ENCODE measurements at regions not wholly inside any gene's neighbourhood (a gene's known extent, or its start where the extent isn't known, plus 50 kb on each side); places are given as distances from the start of the nearest gene placed in this dataset.

DNA sequence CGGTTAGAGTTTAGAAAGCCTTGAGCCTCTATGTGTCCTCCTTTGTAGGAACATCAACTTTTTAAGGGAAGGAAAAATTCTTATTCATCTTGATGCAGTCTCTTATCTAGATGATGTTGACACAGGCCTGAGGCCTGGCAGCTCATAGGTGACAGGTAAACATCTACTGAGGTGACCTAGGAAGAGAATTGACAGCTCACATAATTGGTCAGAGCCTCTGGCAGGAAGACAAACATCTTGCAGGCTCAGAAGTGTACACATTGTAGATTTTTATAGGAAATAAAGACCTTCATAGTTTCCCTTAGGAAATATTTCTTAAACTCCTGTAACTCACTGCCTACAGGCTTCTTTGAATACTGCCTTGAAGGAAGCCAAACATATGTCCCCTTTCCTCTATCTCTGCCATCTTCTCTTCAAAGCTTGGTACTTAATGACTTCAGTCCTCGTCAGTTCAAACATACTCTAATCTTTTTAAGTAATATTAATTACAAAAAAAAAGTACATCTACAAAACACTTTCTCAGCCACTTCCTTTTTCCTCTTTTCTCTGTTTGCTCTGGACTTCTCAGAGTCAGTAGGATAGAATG lies 341.3 kb downstream of the TBL1XR1 start:
- H3K27ac ChIP-seq (ENCODE audit: low read depth, low read length, poor library complexity, severe bottlenecking), result no peak overlapping the region
- CTCF ChIA-PET, result no interaction called here
- no peak for DNase-seq (ENCODE audit: low spot score)
- POLR2A ChIA-PET (ENCODE audit: low non-redundant PET), result interaction anchor here (0.6 kb wide), 1 partner anchor 276 kb away, joined by 9 read pairs; no protein-coding TSS in a partner anchor
- no peaks in the 10 kb centered on the region for H3K36me3 ChIP-seq (ENCODE audit: insufficient read depth, low read length, poor library complexity, severe bottlenecking)
- H3K27me3 ChIP-seq (replicated peaks; ENCODE audit: insufficient read depth, low read depth, low read length, poor library complexity), result no peaks in the 10 kb centered on the region
- no peaks in the 10 kb centered on the region for H3K4me1 ChIP-seq (ENCODE audit: insufficient read depth, low read length, poor library complexity, severe bottlenecking)
- no peak for TF ChIP-seq EZH2 (IDR thresholded peaks at IDR 0.05; ENCODE audit: borderline replicate concordance, low read depth, low read length, poor library complexity, severe bottlenecking)
- TF ChIP-seq, protein P1, sequence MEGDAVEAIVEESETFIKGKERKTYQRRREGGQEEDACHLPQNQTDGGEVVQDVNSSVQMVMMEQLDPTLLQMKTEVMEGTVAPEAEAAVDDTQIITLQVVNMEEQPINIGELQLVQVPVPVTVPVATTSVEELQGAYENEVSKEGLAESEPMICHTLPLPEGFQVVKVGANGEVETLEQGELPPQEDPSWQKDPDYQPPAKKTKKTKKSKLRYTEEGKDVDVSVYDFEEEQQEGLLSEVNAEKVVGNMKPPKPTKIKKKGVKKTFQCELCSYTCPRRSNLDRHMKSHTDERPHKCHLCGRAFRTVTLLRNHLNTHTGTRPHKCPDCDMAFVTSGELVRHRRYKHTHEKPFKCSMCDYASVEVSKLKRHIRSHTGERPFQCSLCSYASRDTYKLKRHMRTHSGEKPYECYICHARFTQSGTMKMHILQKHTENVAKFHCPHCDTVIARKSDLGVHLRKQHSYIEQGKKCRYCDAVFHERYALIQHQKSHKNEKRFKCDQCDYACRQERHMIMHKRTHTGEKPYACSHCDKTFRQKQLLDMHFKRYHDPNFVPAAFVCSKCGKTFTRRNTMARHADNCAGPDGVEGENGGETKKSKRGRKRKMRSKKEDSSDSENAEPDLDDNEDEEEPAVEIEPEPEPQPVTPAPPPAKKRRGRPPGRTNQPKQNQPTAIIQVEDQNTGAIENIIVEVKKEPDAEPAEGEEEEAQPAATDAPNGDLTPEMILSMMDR (conservative IDR thresholded peaks at IDR 0.05; ENCODE audit: low read depth, low read length), result no peak
- BruUV-seq (replicated peaks), result no TSS peak
- H3K4me3 ChIP-seq (ENCODE audit: low read depth, low read length, poor library complexity, severe bottlenecking), result no peak overlapping the region
- intact Hi-C loops (cut with micrococcal nuclease; ENCODE audit: unreplicated experiment), result no loop called here
- no peaks in the 10 kb centered on the region for H3K9me3 ChIP-seq (ENCODE audit: low read depth, low read length, poor library complexity, severe bottlenecking)

DNA sequence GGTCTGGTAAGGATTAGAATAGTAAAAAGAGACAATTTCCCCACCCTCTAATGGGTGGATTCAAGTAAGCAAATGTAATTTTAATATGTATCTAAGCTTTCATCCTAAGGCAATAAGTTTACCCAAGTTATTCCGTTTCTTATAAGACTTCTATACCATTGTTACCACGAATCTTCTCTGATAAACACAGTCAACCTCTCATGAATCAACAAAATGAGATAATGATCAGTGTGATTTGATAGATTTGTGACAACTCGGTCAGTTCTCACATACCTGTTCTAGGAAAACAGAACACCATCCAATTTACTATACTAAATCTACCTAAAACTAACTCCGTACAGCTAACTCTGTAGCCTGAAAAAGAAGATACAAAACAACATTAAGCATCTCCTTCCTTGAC lies 342.1 kb downstream of the TBL1XR1 start:
- H3K36me3 ChIP-seq (ENCODE audit: insufficient read depth, low read length, poor library complexity, severe bottlenecking), result no peaks in the 10 kb centered on the region
- ChIA-PET CTCF (no interaction called here), POLR2A (ENCODE audit: low non-redundant PET) (interaction anchor here (0.6 kb wide), 1 partner anchor 277 kb away, joined by 9 read pairs; no protein-coding TSS in a partner anchor)
- H3K9me3 ChIP-seq (ENCODE audit: low read depth, low read length, poor library complexity, severe bottlenecking), result no peaks in the 10 kb centered on the region
- no peaks in the 10 kb centered on the region for H3K27me3 ChIP-seq (replicated peaks; ENCODE audit: insufficient read depth, low read depth, low read length, poor library complexity)
- no peaks in the 10 kb centered on the region for H3K4me1 ChIP-seq (ENCODE audit: insufficient read depth, low read length, poor library complexity, severe bottlenecking)
- intact Hi-C loops (cut with micrococcal nuclease; ENCODE audit: unreplicated experiment), result no loop called here
- no peak for DNase-seq (ENCODE audit: low spot score)
- no peak overlapping the region for H3K27ac ChIP-seq (ENCODE audit: low read depth, low read length, poor library complexity, severe bottlenecking)
- no peak overlapping the region for H3K4me3 ChIP-seq (ENCODE audit: low read depth, low read length, poor library complexity, severe bottlenecking)
- BruUV-seq (replicated peaks), result no TSS peak
- TF ChIP-seq, protein P1 (conservative IDR thresholded peaks at IDR 0.05; ENCODE audit: low read depth, low read length), result no peak
- TF ChIP-seq EZH2 (IDR thresholded peaks at IDR 0.05; ENCODE audit: borderline replicate concordance, low read depth, low read length, poor library complexity, severe bottlenecking), result no peak

- Histone ChIP-seq H3K4me1 (ENCODE audit: insufficient read depth, low read length, poor library complexity, severe bottlenecking) (no peaks in the 10 kb centered on the region), H3K9me3 (ENCODE audit: low read depth, low read length, poor library complexity, severe bottlenecking) (no peaks in the 10 kb centered on the region), H3K27ac (ENCODE audit: low read depth, low read length, poor library complexity, severe bottlenecking) (no peak overlapping the region), H3K4me3 (ENCODE audit: low read depth, low read length, poor library complexity, severe bottlenecking) (no peak overlapping the region), H3K27me3 (replicated peaks; ENCODE audit: insufficient read depth, low read depth, low read length, poor library complexity) (no peaks in the 10 kb centered on the region), H3K36me3 (ENCODE audit: insufficient read depth, low read length, poor library complexity, severe bottlenecking) (no peaks in the 10 kb centered on the region)
- ChIA-PET POLR2A (ENCODE audit: low non-redundant PET) (no interaction called here), CTCF (no interaction called here)
- TF ChIP-seq EZH2 (IDR thresholded peaks at IDR 0.05; ENCODE audit: borderline replicate concordance, low read depth, low read length, poor library complexity, severe bottlenecking), result no peak
- TF ChIP-seq, protein P1 (conservative IDR thresholded peaks at IDR 0.05; ENCODE audit: low read depth, low read length), result no peak
- BruUV-seq (replicated peaks), result no TSS peak
- DNase-seq (ENCODE audit: low spot score), result no peak
- intact Hi-C loops (cut with micrococcal nuclease; ENCODE audit: unreplicated experiment), result no loop called here
These were observed 346.8 kb downstream of the TBL1XR1 start for GRCh38 chr3:176850498-176850897.
